ENCODE measurements at regions not wholly inside any gene's neighbourhood (a gene's known extent, or its start where the extent isn't known, plus 50 kb on each side); places are given as distances from the start of the nearest gene placed in this dataset.

DNA sequence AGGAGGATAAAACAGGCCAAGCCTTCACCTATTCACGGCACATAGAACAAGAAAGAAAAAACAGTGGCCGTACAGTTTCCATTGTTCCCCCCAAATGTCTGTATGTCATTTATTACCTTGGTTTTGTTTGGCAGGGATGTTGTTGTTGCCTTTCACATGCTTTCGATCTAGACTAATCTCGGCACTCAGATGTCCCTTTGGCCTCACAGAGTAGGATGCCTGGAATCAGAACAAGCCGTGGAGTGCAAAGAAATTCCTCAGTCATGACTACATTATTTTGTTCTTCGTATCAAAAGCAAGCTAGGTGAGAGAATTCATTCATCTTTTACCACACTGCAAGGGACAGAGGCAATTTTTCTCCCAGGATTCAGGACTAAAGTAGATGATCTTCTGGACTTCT, 106.9 kb downstream of the SMIM20 start:
- TF ChIP-seq, protein P1, sequence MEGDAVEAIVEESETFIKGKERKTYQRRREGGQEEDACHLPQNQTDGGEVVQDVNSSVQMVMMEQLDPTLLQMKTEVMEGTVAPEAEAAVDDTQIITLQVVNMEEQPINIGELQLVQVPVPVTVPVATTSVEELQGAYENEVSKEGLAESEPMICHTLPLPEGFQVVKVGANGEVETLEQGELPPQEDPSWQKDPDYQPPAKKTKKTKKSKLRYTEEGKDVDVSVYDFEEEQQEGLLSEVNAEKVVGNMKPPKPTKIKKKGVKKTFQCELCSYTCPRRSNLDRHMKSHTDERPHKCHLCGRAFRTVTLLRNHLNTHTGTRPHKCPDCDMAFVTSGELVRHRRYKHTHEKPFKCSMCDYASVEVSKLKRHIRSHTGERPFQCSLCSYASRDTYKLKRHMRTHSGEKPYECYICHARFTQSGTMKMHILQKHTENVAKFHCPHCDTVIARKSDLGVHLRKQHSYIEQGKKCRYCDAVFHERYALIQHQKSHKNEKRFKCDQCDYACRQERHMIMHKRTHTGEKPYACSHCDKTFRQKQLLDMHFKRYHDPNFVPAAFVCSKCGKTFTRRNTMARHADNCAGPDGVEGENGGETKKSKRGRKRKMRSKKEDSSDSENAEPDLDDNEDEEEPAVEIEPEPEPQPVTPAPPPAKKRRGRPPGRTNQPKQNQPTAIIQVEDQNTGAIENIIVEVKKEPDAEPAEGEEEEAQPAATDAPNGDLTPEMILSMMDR (IDR thresholded peaks at IDR 0.05), result no peak
- TF ChIP-seq POLR2A (IDR thresholded peaks at IDR 0.05), result no peak
